GM23248 (cell line): ENCODE measurements at regions not wholly inside any gene's neighbourhood (a gene's known extent, or its start where the extent isn't known, plus 50 kb on each side); places are given as distances from the start of the nearest gene placed in this dataset.

ENCODE experiments used
- DNase-seq: peaks from one replicate; pipeline ENCODE4 v3.0.0-alpha.2; 2015
- H2AFZ ChIP-seq: fragments of 200-600 bp; sonication (generic); 2 replicates; pipeline ENCODE4 v1.6.1; 2016; ENCODE audit warnings: antibody characterized with exemption
- H3F3A ChIP-seq: fragments of 200-600 bp; sonication (generic); 2 replicates; pipeline ENCODE4 v1.6.1; 2016; ENCODE audit warnings: mild to moderate bottlenecking, antibody characterized with exemption, mixed run types; ENCODE audit not compliant: insufficient read depth
- H3K27ac ChIP-seq: fragments of 200-600 bp; sonication (generic); 2 replicates; pipeline ENCODE4 v1.5.1; 2016; ENCODE audit warnings: mild to moderate bottlenecking
- H3K27me3 ChIP-seq: fragments of 200-600 bp; sonication (generic); replicated peaks from 2 replicates; pipeline ENCODE4 v1.6.1; 2016; ENCODE audit warnings: mild to moderate bottlenecking; ENCODE audit not compliant: insufficient read depth
- H3K36me3 ChIP-seq: fragments of 200-600 bp; sonication (generic); 2 replicates; pipeline ENCODE4 v1.6.1; 2016; ENCODE audit warnings: low read depth, mild to moderate bottlenecking
- H3K4me1 ChIP-seq: fragments of 200-600 bp; sonication (generic); 2 replicates; pipeline ENCODE4 v1.6.1; 2016; ENCODE audit warnings: mild to moderate bottlenecking; ENCODE audit not compliant: insufficient read depth
- H3K4me2 ChIP-seq: fragments of 200-600 bp; sonication (generic); one replicate; pipeline ENCODE4 v1.6.1; 2016; ENCODE audit warnings: mild to moderate bottlenecking; ENCODE audit not compliant: unreplicated experiment
- H3K4me3 ChIP-seq: fragments of 200-600 bp; sonication (generic); 2 replicates; pipeline ENCODE4 v1.5.1; 2016; ENCODE audit warnings: mild to moderate bottlenecking
- H3K79me2 ChIP-seq: fragments of 200-600 bp; sonication (generic); 2 replicates; pipeline ENCODE4 v1.6.1; 2016; ENCODE audit warnings: mild to moderate bottlenecking; ENCODE audit not compliant: insufficient read depth
- H3K9ac ChIP-seq: fragments of 200-600 bp; sonication (generic); 2 replicates; pipeline ENCODE4 v1.6.1; 2016; ENCODE audit warnings: mild to moderate bottlenecking
- H3K9me2 ChIP-seq: fragments of 200-600 bp; sonication (generic); 2 replicates; pipeline ENCODE4 v1.6.1; 2016; ENCODE audit warnings: mixed run types, mild to moderate bottlenecking, moderate library complexity; ENCODE audit not compliant: insufficient read depth
- H3K9me3 ChIP-seq: fragments of 200-600 bp; sonication (generic); one replicate; pipeline ENCODE4 v1.6.1; 2017; ENCODE audit warnings: low read depth
- H4K20me1 ChIP-seq: fragments of 200-600 bp; sonication (generic); 2 replicates; pipeline ENCODE4 v1.6.0; 2016; ENCODE audit not compliant: insufficient read depth
- EZH2 ChIP-seq: fragments of 200-600 bp; sonication (generic); IDR thresholded peaks from 2 replicates; pipeline ENCODE4 v1.6.1; 2018; ENCODE audit warnings: antibody characterized with exemption, mild to moderate bottlenecking; ENCODE audit not compliant: insufficient read depth, poor library complexity, severe bottlenecking
- EZH2phosphoT487 ChIP-seq: fragments of 200-600 bp; sonication (generic); IDR thresholded peaks from 2 replicates; pipeline ENCODE4 v1.6.1; 2018; ENCODE audit warnings: antibody characterized with exemption, moderate library complexity, mild to moderate bottlenecking, low read depth; ENCODE audit not compliant: insufficient read depth
- WGBS, 2 experiments: methylation state at CpG; one replicate each; pipeline ENCODE4 v1.1.6; 2015 to 2017; ENCODE audit warnings: low lambda C conversion rate in 2 of 2, low coverage in 1 of 2; ENCODE audit errors: missing lambda C conversion rate in 2 of 2; 5-methylcytosine and 5-hydroxymethylcytosine counted together
- in situ Hi-C: fragments of 300-500 bp; cut with MboI; formaldehyde crosslinking; loops from 2 replicates; pipeline ENCODE4 v1.15.0; 2020

DNA sequence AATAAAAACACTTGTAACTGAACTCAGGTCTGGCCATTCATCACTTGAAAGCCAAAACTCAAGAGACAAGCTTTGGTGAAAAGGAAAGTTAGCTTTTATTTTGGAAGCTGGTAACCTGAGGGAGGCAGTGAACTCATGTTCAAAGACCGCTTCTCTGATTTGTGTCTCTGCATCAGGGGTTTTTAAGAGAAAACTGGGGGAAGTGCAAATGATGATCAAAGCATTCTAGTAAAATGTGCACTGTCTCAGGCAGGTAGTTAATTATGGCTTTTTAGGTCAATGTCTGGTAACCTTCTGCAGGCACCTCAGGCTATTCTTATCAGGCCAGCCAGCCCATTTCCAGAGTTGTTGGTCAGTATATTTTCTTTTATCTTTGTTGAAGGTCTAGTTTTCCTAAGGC is 162.2 kb downstream of the SYT10 start:
- no peak for DNase-seq
- Histone ChIP-seq H3K9ac (no peak overlapping the region), H3K27me3 (no peaks in the 10 kb centered on the region), H3K9me3 (no peaks in the 10 kb centered on the region), H3F3A (no peaks in the 10 kb centered on the region), H3K4me2 (no peak overlapping the region), H3K9me2 (no peaks in the 10 kb centered on the region), H2AFZ (no peak overlapping the region), H3K4me3 (no peak overlapping the region), H3K36me3 (no peaks in the 10 kb centered on the region), H3K4me1 (no peaks in the 10 kb centered on the region), H4K20me1 (no peaks in the 10 kb centered on the region), H3K27ac (no peak overlapping the region), H3K79me2 (no peaks in the 10 kb centered on the region)
- TF ChIP-seq EZH2 (no peak), EZH2phosphoT487 (no peak)
- in situ Hi-C loops = no loop called here
- WGBS, 2 experiments = 7 to 19% methylated on average over 1 of the region's 1 CpG

DNA sequence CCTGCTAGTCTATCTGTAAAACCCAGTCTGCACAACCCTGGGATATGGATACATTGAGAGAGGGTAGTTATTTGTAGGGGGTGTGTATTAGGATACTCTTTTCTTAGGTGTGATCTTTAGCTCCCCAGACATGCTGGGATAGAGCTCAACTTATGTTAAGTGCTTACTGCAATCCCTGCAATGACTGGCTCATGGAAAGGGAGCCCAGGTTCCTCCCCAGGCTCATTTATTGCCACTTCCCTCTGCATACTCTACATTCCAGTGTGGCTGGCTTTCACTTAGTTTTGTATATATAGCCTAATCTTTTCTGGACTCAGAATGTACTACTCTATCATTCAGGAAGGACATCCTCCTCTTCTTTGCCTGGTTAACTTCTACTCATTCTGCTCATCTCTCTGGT is 172.0 kb downstream of the SYT10 start:
- Histone ChIP-seq H3K27ac (no peak overlapping the region), H3K36me3 (no peaks in the 10 kb centered on the region), H2AFZ (no peak overlapping the region), H3K9me2 (no peaks in the 10 kb centered on the region), H3K79me2 (no peaks in the 10 kb centered on the region), H3F3A (no peaks in the 10 kb centered on the region), H3K27me3 (no peaks in the 10 kb centered on the region), H3K4me2 (no peak overlapping the region), H4K20me1 (no peaks in the 10 kb centered on the region), H3K4me1 (no peaks in the 10 kb centered on the region), H3K4me3 (no peak overlapping the region), H3K9ac (no peak overlapping the region), H3K9me3 (no peaks in the 10 kb centered on the region)
- no peak for TF ChIP-seq EZH2
- TF ChIP-seq EZH2phosphoT487 = no peak
- in situ Hi-C loops = no loop called here
- no peak for DNase-seq

GRCh38 chr12:33265900-33266299 is 173.7 kb downstream of the SYT10 start:
- Histone ChIP-seq H3K9me3 (no peaks in the 10 kb centered on the region), H3K27me3 (no peaks in the 10 kb centered on the region), H3K4me1 (no peaks in the 10 kb centered on the region), H2AFZ (no peak overlapping the region), H3K27ac (no peak overlapping the region), H3K4me3 (no peak overlapping the region), H3F3A (no peaks in the 10 kb centered on the region), H3K79me2 (no peaks in the 10 kb centered on the region), H3K9ac (no peak overlapping the region), H3K4me2 (no peak overlapping the region), H3K36me3 (no peaks in the 10 kb centered on the region), H3K9me2 (no peaks in the 10 kb centered on the region), H4K20me1 (no peaks in the 10 kb centered on the region)
- DNase-seq = no peak
- in situ Hi-C loops = no loop called here
- WGBS, 2 experiments = 6 to 11% methylated on average over 2 of the region's 2 CpGs
- TF ChIP-seq EZH2phosphoT487 = no peak
- no peak for TF ChIP-seq EZH2

DNA sequence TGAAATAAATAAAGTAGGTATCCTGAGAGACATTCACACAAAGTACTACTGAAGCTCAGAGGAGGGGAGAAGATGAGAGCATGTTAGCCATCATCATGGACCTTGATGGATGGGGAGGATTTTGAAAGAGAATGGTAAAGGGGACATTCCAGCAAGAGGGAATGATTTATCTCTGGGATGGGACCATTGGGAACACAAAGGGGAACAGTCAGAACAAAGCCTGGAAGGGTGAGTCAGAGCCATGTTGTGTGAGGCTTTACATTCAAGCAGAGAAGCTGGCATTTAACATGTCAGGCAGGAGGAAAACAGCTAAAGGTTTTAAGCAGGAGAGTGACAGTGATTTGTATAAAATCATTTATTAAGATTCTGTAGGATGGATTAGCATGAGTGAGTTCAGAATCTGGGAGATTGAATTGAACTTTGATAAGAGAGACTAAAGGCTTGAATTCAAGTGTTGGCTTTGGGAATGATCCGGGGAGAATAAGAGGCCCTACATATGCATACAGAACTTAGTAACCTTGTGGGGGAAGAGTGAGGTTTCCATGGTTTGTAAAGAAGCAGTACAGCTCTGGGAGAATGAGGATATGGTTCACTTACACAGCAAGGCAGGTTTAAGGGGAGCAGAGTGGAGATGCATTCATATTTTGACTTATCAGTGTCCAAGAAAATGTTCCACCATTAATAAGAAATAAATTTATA is 174.4 kb downstream of the SYT10 start:
- TF ChIP-seq EZH2phosphoT487 (no peak), EZH2 (no peak)
- Histone ChIP-seq H3K4me3 (no peak overlapping the region), H2AFZ (no peak overlapping the region), H3K9ac (no peak overlapping the region), H3K27ac (no peak overlapping the region), H3F3A (no peaks in the 10 kb centered on the region), H3K36me3 (no peaks in the 10 kb centered on the region), H3K27me3 (no peaks in the 10 kb centered on the region), H4K20me1 (no peaks in the 10 kb centered on the region), H3K9me3 (no peaks in the 10 kb centered on the region), H3K4me2 (no peak overlapping the region), H3K4me1 (no peaks in the 10 kb centered on the region), H3K9me2 (no peaks in the 10 kb centered on the region), H3K79me2 (no peaks in the 10 kb centered on the region)
- DNase-seq = no peak
- WGBS, 2 experiments = 4 to 17% methylated on average over 1 of the region's 1 CpG
- in situ Hi-C loops = no loop called here

DNA sequence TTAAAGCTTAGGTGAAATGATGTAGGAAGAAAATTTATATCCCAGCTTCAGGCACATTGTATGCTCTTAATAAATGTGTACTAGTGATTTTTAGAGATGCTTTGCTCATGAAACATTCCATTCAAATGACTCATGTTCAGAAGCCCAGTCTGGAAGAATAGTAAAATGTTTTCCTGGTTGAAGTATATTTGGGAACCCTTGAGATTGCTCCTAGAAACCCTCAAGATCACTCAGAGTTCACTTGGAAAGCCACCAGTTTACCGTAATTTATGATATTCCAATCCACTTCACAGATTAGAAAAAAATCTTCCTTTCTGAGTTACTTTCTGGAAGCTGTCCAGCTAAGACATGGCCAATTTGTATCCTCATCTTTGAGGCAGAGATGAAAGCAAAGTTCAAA is 186.4 kb downstream of the SYT10 start:
- H3K27ac ChIP-seq = no peak overlapping the region
- H3K9ac ChIP-seq = no peak overlapping the region
- H3K9me2 ChIP-seq = no peaks in the 10 kb centered on the region
- H2AFZ ChIP-seq = no peak overlapping the region
- no peaks in the 10 kb centered on the region for H3K79me2 ChIP-seq
- H3K27me3 ChIP-seq = no peaks in the 10 kb centered on the region
- H3K9me3 ChIP-seq = no peaks in the 10 kb centered on the region
- WGBS, 2 experiments = 22 to 36% methylated on average over 1 of the region's 1 CpG
- no peaks in the 10 kb centered on the region for H4K20me1 ChIP-seq
- peak; percentile 1 for DNase-seq
- no peak overlapping the region for H3K4me2 ChIP-seq
- H3K36me3 ChIP-seq = no peaks in the 10 kb centered on the region
- H3F3A ChIP-seq = no peaks in the 10 kb centered on the region
- H3K4me1 ChIP-seq = no peaks in the 10 kb centered on the region
- H3K4me3 ChIP-seq = no peak overlapping the region
- TF ChIP-seq EZH2 (no peak), EZH2phosphoT487 (no peak)
- in situ Hi-C loops = no loop called here
